ENCODE measurements at regions not wholly inside any gene's neighbourhood (a gene's known extent, or its start where the extent isn't known, plus 50 kb on each side); places are given as distances from the start of the nearest gene placed in this dataset.
A peak's percentile ranks its signal among the peaks of the same experiment; 100 is the strongest.

DNA sequence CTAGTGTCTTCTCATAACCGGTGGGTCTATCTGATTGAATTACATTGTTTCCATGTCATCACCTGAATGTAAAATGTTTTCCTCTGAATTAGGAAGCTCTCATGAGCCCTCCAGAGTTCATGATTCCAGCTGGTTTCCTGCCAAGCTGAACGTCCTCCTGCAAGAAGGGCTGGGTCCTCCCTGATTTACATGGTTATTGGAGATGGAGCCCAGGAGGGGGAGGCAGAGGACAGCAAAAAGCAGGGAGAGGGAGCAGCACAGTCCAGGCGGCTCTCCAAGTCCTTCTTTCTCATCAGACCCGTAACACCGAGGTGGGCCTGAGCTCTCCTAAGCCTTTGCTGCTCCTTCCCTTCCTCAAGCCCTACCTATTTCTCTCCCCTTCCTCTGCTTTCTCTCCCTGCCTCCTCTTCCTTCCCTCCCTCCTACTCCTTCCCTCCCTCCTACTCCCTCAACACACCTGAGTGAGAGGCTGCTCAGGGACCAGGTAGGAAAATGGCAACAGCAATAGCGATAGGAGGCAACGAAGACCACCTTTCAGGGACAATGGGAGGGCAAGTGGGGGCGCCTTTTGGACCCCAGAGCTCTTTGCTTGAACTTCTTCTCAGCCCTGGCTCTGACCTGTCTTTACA is 265.9 kb downstream of the PRDM2 start:
- no peak overlapping the region for H3K4me3 Mint-ChIP-seq
- H3K27me3 Mint-ChIP-seq = peaks cover 47% of the 10 kb centered on the region
- peaks cover 7% of the 10 kb centered on the region for H3K9me3 Mint-ChIP-seq
- TF ChIP-seq, protein P1, sequence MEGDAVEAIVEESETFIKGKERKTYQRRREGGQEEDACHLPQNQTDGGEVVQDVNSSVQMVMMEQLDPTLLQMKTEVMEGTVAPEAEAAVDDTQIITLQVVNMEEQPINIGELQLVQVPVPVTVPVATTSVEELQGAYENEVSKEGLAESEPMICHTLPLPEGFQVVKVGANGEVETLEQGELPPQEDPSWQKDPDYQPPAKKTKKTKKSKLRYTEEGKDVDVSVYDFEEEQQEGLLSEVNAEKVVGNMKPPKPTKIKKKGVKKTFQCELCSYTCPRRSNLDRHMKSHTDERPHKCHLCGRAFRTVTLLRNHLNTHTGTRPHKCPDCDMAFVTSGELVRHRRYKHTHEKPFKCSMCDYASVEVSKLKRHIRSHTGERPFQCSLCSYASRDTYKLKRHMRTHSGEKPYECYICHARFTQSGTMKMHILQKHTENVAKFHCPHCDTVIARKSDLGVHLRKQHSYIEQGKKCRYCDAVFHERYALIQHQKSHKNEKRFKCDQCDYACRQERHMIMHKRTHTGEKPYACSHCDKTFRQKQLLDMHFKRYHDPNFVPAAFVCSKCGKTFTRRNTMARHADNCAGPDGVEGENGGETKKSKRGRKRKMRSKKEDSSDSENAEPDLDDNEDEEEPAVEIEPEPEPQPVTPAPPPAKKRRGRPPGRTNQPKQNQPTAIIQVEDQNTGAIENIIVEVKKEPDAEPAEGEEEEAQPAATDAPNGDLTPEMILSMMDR (conservative IDR thresholded peaks at IDR 0.05) = peak; percentile 84
- no peak overlapping the region for H3K27ac Mint-ChIP-seq
- H3K36me3 Mint-ChIP-seq = no peaks in the 10 kb centered on the region
- DNase-seq (ENCODE audit: extremely low spot score, unreplicated experiment) = peak; percentile 74
- peaks cover 3% of the 10 kb centered on the region for H3K4me1 Mint-ChIP-seq (ENCODE audit: unreplicated experiment)

DNA sequence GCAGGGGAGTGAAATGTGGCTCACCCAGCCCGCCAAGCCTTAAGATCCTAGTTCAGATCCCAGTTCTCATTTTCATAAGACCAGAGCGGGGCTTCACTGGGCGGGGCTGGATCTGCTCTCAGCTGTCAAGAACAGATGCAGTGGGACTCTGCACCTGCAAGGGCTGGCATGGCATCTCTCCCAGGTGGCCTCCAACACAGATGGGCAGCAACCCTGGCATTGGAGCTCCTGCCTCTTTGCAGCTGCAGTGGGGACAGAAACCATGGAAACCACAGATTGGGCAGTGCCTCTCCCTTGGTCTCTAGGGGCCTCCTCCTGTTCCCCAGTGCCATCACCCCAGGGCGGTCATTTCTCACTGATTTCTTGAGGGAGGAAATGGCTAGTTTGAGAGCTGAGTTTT is 267.7 kb downstream of the PRDM2 start:
- Mint-ChIP-seq H3K36me3 (no peaks in the 10 kb centered on the region), H3K27ac (no peak overlapping the region), H3K4me3 (no peak overlapping the region), H3K9me3 (peaks cover 13% of the 10 kb centered on the region), H3K4me1 (ENCODE audit: unreplicated experiment) (peaks cover 3% of the 10 kb centered on the region), H3K27me3 (peaks cover 37% of the 10 kb centered on the region)
- TF ChIP-seq, protein P1 (conservative IDR thresholded peaks at IDR 0.05) = no peak
- DNase-seq (ENCODE audit: extremely low spot score, unreplicated experiment) = no peak

DNA sequence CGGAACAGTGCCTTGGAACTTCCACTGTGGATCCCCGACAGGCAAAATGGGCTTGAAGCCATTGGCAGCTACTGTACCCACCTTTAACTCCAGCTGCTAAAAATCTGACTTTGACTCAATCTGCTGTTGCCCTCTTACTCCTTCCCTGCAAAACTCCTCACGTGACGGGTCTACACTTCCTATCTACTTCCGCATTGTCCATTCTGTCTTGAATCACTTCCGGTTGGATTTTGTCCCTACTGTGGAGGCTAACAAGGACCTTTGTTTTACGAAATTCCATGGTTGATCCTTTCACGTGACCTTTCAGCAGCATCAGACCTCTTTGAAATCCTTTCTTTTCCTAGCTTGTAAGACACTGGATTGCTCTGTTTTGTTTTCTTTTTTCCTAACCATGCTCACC is 268.4 kb downstream of the PRDM2 start:
- Mint-ChIP-seq H3K27me3 (peaks cover 37% of the 10 kb centered on the region), H3K4me3 (no peak overlapping the region), H3K27ac (no peak overlapping the region), H3K4me1 (ENCODE audit: unreplicated experiment) (peaks cover 3% of the 10 kb centered on the region), H3K36me3 (no peaks in the 10 kb centered on the region), H3K9me3 (peaks cover 13% of the 10 kb centered on the region)
- TF ChIP-seq, protein P1 (conservative IDR thresholded peaks at IDR 0.05) = no peak
- DNase-seq (ENCODE audit: extremely low spot score, unreplicated experiment) = no peak

DNA sequence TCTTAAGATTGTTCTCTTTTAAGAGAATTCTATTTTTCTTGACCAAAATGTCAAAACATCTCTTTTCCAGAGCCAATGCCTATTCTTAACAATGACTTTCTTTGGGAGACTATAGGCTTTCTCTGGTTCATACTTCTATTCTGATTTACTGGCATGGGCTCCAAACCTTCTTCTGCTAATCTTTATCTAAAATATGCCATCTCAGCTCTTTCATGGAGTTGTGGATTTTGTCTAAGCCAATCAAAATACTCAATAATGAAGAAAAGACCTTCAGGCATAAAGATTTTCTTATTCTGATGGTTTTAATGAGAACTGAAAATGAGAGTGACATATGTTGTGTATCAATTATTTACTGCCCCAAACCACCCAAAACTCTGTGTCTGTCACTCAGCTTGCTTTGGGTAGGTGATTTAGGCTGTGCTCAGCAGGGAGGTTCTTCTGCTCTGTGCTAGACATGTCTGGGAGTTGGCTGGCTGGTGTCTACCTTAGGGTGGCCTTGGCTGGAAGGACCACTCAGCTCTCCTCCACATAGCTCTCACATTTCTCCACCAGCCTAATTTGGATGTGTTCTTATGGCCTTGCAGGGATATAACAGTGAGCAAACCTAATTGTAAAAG is 270.8 kb downstream of the PRDM2 start:
- H3K36me3 Mint-ChIP-seq = no peaks in the 10 kb centered on the region
- no peak for DNase-seq (ENCODE audit: extremely low spot score, unreplicated experiment)
- peaks cover 27% of the 10 kb centered on the region for H3K27me3 Mint-ChIP-seq
- TF ChIP-seq, protein P1 (conservative IDR thresholded peaks at IDR 0.05) = no peak
- peaks cover 13% of the 10 kb centered on the region for H3K9me3 Mint-ChIP-seq
- peaks cover 1% of the 10 kb centered on the region for H3K4me1 Mint-ChIP-seq (ENCODE audit: unreplicated experiment)
- no peak overlapping the region for H3K4me3 Mint-ChIP-seq
- no peak overlapping the region for H3K27ac Mint-ChIP-seq

DNA sequence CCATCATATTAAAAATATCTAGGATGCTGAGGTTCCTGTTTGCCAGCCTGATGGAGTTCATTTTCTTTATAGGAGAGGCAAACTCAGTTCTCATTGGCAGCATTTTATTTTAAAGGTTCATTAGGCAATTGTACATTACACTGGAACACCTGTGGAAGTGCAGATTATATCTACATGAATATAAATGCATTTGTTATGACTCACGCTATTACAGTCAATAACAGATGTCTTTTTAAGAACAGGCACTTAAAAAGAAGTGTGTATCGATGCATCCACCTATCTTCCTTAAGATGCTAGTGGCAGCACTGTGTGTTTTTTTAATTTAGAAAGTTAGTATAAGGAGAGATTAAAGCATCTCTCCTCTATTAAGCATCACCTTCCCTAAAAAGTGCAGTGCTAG is 276.5 kb downstream of the PRDM2 start:
- H3K4me1 Mint-ChIP-seq (ENCODE audit: unreplicated experiment) = no peaks in the 10 kb centered on the region
- no peaks in the 10 kb centered on the region for H3K36me3 Mint-ChIP-seq
- H3K9me3 Mint-ChIP-seq = peaks cover under 1% of the 10 kb centered on the region
- no peak overlapping the region for H3K27ac Mint-ChIP-seq
- DNase-seq (ENCODE audit: extremely low spot score, unreplicated experiment) = no peak
- peaks cover 13% of the 10 kb centered on the region for H3K27me3 Mint-ChIP-seq
- no peak overlapping the region for H3K4me3 Mint-ChIP-seq
- TF ChIP-seq, protein P1 (conservative IDR thresholded peaks at IDR 0.05) = no peak

Measured in type B pancreatic cell (in vitro differentiated cells).